Activated CD4-positive, alpha-beta T cell treated with anti-CD3 and anti-CD28 coated beads, Interleukin-2, amount 50 U/mL, for 1 hour (primary cell): ENCODE measurements at regions not wholly inside any gene's neighbourhood (a gene's known extent, or its start where the extent isn't known, plus 50 kb on each side); places are given as distances from the start of the nearest gene placed in this dataset.

ENCODE experiments used
- DNase-seq: peaks from one replicate; pipeline ENCODE4 v3.0.0-alpha.2; 2020

DNA sequence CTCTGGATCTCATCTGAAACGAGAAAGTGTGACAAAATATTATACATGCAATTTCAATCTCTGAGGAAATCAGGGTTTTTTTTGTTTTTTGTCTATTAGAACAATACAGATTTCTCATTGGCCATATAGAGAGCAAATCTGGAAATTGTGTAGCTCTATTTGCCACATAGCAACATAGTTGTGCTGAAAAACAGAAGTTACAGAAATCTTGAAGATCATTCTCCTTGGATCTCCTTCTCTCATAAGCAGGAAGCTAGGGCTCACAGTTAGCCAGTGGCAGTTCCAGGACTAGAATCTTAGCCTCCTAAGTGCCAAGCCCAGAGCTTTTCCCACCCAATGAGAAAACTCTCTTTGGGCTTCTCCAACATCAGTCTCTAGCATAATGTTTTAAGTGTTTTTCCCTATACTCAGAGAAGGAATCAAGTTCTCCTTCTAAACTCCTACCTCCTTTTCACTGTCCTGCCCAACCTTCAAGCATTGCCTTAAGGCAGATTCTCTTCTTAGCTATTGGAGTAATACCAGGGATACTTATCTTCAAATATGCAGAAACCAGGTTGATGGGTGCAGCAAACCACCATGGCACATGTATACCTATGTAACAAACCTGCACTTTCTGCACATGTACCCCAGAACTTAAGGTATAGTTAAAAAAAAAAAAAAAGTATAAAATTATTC, 211.6 kb downstream of the ALDH8A1 start:
- DNase-seq = no peak

DNA sequence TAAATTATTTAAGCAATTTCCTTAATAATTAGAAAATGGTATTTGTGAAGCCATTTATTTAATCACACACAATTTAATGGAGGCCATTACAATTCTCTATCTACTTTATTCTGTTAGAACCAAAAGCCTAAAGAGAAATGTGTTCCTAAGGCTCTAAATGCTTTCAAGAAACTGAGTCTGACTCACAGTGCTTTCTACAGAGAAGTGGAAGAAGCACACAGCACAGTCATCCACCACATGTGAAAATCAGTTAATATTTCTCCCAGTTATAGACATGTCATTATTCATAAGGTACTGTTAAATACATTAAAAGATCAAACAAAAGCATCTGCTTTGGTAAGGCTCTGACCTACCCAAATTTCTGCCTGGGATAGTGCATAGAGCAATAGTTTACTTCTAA, 214.4 kb downstream of the ALDH8A1 start:
- DNase-seq = no peak

DNA sequence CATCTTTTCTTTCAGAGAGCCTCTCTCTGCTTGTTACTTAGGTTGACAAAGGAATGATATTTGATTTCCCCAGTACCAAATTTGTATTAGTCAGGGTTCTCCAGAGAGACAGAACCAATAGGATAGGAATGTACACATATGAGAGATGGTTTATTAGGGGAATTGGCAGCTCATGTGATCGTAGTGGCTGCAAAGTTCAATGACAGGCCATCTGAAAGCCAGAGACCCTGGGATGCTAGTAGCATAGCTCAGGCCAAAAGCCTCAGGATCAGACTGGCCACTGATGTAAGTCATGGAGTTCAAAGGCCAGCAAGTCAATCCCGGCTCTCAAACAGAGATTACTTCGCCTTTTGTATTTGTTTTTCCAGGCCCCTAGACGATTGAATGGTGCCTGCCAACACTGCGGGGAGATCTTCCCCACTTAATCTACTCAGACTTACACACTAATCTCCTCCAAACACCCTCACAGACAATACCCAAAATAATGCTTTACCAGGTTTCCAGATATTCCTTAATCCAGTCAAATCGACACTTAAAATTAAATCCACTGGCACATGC, 215.5 kb downstream of the ALDH8A1 start:
- no peak for DNase-seq

DNA sequence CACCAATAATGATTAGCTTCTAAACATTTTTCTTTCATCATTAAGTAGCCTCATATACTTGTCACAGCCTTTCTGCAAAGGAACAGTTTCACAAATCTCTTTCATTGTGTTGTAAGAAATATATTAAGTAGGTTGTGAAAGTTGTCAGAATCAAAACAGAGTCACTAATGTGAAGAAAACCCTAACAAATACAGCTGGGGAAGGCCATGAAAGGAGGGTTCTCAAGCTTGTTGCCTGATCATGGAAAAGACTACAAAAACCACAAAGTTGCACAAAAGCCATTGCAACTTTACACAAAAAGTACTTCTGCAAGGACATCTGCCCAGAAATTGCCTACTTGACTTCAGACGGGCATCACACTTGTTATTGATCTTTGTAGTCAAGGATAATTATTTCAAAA, 216.1 kb downstream of the ALDH8A1 start:
- DNase-seq = no peak

DNA sequence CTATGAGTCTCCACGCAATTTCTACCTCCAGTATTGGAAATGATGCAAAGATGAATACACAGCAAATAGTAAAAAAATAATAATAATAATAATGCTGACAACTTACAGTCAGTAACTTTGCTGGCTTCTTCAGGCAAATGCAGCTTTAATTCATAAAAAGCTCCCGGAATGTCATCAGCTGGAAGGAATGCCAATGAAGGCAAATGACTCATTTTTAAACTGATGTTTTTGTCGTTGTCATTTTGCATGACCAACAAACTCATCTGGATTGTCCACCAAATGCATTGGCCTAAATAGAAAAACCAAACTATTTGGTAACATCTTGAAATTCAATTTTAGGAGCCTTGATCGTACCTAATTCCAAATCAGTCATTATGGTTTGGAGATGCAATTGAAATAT, 217.1 kb downstream of the ALDH8A1 start:
- no peak for DNase-seq

DNA sequence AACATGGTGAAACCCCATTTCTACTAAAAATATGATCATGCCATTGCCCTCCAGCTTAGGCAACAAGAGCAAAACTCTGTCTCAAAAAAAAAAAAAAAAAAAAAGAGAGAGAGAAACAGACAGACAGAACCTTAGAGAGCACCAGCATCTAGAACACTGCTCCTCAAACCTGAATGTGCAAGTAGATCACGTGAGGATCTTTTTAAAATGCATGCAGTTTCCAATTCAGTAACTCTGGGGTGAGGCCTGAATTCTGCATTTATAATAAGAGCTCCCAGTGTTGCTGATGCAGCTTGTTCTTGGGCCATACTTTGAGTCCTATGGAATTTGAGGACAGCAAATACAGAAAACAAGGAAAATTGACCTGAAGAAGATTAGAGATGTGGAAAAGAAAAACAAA, 218.3 kb downstream of the ALDH8A1 start:
- DNase-seq = no peak

DNA sequence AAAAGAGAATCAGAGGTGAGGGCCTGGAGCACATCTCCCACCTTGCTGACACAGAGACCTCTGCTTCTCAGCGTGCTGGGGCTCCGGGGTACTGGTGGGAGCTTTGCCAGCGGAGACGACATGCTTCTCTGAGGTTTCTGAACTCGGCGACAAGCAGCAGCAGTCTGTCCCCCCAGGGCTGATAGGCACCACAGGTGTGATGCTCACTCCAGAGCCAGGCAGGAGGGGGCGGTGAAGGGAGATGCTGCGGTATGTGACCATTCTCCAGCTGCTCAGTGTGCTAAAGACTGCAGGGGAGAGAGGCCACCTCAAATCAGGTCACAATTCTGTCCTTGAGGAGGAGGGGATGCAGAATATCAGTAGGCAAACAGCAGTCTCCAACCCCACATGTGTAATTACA, 219.9 kb downstream of the ALDH8A1 start:
- no peak for DNase-seq

DNA sequence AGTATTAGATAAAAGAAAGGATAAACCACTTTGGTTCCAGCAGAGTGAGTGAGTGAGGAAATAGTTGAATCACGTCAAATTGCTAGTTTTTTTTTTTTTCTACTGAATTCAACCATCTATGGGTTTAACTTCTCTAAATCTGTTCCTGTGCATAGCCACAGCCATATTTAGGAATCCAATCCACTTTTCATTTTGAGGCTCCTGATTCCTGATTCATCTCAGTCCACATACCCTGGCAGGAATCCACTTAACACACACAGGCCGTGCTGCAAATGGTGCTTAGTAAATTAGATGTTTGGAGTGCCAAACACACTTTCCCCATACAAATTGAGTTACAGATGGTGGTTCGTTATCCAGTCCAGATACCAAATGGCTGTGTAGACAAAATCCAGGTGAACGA, 220.3 kb downstream of the ALDH8A1 start:
- DNase-seq = no peak

DNA sequence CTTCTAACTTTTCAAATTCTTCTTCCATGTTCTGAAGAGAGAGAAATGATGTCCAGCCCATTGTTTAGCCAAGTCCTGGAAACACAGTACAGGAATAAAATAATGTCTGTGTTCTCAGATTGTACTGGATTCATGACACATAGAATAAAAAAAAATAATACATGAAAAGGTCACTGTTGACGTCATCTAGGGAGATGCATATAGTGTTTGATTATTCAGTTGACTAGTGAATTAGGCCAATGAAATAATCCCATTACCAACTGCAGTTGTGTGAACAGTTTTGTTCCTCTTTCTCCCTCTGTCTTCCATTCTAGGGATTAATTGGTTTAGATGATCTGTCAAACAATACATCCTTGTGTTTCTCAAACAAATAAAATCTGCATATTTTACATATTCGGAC, 222.8 kb downstream of the ALDH8A1 start:
- no peak for DNase-seq

DNA sequence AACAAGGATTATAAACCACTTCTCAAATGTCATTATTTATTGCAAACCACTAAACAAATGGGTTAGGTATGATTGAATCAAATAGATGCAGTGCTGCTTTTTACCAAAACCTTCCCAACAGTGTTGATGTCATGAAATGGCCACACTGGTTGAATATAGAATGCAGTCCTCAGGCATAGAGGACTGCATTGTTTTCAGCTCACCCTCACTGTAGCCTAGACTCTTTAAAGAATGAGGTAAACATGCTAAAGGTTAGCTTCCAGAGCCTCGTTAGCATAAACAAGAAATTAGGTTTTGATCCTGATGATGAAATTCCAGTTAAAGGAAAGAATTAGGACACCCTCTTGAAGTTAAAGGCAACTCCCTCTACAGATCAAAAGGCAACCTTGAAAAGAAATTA, 224.3 kb downstream of the ALDH8A1 start:
- no peak for DNase-seq

DNA sequence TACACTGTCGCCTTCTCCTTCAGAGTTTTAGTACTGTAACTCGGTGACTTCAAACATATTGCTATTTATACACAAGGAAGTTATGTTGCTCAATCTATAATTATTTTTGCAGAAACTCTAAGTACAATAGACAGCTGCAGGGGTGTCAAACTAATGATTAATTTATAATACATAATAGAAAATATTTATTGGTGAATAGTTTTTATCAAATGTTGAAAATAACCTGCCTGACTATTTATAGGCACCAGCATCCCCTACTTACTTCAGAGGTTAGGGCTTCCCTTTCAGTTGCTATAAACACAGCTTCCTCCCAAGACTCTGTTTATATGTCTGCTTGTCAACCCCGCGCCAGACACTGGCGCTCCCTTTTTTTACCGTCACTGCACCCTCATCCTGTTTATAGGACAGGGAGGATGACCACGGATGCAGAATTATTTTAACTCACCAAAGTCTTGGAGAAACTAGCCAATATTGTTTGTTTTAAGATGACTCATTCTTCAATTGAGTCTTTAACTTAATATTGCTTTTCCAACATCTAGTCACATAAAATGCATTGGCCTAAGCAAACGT, 225.0 kb downstream of the ALDH8A1 start:
- DNase-seq = no peak

DNA sequence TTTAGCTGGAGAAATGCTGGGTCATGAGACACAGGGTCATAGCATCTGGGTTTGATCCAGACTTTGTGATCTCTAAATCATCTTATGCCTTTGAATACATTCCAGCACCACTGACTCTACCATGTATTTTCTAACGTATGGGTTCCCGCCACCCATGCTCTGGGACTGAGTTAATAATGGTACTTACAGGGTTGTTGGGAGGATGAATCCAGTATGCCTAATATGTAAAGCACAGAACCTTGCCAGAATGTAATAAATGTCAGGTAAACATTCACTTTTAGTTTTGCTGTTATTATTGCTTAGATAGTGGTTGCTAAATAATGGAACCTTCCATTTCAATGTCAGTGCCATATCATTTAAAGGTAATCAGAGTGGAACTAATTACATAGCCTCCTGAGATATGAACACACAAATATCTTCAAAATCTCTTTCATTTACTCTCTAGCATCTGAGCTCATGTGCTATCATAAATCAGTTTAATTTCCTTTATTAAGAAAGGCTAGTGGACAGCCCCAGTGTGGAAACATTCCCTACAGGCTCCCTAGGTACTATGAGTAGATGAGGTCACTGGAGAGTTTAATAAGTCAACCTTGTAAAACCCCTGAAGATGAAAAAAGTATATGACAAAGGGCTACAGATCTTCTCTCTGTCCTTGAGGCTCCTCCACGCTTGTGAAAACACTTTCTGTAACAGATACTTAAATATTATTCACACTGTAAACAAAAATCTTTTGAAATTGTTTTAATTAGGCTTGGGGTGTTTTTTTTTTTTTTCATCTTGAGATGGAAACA, 226.6 kb downstream of the ALDH8A1 start:
- DNase-seq = no peak

DNA sequence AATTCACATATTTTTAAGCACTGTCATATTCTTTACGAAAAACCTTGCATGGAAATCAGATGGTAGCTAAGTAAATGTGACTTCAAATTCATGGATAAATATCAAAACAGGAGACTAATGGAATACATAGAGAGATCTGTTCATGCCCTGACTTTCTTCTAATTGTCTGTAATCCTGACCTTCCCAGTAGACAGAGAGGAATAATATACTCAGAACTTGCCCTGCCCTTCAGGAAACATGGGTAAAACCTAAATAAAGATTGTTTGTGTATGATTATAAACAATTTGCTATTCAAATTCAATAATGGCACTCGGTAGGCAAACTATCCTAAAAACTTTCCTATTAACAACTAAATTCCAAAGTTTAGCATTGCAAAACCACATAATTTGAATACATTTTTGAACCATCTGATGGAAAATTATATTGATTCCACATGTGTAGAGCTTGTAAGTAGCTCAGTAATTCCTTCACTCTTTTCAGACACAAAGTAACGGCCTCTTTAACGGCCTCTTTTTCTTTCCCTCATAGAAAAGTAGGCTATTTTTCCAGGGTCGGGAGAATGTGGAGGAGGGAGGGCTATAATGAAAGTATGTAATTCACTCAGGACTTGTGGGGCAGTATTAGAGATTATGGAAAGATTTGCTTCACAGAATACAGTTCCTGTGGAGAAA, 227.6 kb downstream of the ALDH8A1 start:
- no peak for DNase-seq

DNA sequence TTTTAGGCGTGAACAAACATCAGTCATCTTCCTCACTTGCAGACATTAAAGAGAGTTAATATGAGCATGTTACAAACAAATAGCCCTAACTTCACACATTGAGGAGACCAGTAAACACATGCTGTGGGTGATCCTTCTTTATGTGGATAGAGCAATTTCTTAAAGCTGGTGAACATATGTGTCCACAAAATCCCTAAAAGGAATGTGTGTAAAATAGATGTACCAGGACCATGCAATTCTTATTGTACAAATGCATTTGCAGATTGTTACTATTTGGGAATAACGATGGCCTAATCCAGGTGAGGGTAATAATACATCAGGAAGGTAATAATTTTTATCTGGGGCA, 228.9 kb downstream of the ALDH8A1 start:
- DNase-seq = no peak

DNA sequence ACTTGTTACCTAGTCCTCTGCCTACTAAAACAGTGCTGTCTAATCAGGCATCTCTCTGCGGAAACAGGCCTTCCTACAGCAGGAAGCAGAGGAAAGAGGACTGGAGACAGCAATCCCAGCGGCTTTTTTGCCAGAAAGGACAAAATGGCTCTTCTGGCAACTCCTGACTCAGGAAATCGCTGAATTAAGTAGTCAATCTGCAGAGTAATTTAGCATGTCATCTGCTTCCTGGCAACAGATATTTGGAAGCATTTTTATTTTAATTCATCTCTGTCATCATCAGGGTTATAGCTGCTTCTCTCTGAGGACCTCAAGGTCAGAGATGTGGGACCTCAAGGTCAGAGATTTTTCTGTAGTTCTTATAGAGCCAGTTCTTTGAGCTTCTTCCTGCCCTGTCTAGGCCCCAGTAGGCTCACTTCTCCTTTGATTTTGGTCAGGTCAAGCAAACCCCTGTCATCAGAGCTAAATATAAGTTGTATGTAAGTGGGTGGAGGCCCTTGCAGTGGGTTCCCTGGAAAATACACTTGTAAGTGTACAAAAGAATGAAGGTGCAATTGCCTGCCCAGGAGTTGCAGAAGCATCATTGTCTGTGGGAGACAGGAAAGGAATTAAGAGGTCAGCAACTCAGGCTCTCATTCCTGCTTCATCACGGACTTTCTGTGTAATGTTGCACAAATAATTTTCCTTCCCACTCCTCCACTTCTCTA, 229.4 kb downstream of the ALDH8A1 start:
- no peak for DNase-seq

DNA sequence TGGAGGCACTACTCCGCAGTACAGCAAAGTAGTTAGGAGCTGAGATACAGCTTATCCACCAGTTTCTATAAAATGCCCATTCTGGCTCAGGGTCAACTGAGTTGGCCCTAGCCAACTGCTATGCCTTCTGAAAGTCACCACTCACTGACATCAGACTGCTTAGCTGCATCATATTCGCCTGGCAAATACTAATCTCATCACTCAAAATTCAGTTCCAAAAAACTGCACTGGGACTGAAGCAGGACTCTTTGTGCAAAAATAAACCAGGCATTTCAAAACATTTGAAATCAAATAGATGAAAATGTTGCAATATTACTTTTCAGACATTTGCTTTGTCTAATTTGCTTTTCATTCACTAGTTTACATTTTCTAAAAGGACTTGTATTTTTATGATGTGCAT, 230.0 kb downstream of the ALDH8A1 start:
- no peak for DNase-seq

DNA sequence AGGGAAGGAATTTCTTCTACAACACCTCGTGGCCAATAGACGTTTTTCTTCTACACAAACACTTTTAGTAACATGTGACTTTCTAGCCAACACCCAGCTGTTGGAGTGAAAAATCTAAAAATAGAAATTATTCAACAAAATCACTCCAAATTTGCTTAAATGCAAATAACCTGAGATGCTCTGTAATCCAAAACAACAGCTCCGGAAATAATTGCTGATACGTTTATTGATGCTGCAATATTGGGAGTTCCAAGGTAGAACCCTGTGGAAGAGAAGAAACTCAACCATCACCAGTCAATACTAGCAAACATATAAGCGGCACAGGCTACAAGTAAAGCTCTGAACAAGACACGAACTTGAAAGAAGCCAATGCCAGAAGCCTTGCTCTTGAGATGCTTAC, 230.6 kb downstream of the ALDH8A1 start:
- no peak for DNase-seq

DNA sequence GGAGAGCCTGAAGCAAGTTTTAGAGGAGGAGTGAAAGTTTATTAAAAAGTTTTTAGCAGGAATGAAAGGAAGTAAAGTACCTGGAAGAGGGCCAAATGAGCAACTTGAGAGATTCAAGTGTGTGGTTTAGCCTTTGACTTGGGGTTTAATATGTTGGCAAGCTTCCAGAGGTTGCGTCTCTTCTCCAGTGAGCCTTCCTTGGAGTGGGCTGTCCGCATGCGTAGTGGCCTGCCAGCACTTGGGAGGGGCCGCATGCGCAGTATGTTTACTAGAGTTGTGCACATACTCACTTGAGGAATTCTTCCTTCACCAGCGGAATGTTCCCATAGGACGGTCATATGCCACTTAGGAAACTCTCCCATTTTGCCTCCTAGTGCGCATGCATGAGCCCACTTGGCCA, 235.2 kb downstream of the ALDH8A1 start:
- DNase-seq = no peak

DNA sequence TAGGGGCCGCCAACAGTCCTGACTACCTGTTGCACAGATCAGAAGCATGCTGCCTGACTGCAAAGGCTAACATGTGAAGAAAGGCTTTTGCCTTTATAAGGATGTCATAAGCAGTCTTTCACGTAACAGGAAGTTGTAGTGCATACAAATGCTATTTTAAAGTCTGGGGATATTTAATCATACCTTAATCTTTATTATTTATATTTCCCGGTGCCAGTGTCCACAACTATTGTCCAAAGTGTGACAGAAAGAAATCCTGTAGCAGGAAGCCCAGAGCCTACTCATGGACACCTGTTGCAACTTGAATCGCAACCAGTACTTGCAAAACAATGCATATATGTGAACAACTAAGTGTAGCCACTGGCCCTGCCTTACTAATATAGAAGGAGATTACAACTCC, 235.8 kb downstream of the ALDH8A1 start:
- no peak for DNase-seq

DNA sequence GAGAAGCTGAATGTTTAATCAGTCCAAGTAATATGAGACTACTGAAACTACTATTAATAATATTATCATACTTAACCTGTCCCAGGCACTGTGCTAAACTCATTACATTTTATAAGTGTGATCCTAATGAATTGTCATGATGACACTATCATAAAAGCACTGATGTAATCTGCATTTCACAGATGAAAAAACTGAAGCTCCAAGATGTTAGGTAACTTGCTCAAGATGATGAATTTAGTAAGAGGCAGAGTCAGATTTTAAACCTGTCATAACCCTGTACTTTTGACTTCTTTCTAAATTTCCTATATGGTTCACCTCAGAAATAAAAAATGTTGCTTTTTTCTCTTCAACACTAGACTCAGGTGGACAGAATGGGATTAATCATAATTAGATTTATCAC, 237.6 kb downstream of the ALDH8A1 start:
- DNase-seq = no peak

DNA sequence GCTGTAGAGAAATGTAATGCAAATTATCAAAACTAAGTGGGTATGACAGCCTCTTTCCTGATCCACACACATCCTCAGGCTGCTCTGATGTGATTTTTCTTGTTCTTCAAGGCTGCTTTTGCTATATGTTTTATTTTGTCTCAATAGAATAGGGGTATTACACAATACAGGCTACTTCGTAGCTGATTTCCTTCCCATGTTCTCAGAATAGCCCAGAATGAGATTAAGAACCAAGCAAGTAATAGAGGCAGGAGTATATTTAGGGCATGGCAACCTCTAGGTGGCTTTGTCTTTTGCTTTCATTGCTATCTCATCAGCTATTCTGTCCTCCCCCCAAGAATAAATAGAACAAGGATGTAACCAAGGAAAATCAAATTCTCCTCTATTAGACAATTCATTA, 241.8 kb downstream of the ALDH8A1 start:
- DNase-seq = no peak

DNA sequence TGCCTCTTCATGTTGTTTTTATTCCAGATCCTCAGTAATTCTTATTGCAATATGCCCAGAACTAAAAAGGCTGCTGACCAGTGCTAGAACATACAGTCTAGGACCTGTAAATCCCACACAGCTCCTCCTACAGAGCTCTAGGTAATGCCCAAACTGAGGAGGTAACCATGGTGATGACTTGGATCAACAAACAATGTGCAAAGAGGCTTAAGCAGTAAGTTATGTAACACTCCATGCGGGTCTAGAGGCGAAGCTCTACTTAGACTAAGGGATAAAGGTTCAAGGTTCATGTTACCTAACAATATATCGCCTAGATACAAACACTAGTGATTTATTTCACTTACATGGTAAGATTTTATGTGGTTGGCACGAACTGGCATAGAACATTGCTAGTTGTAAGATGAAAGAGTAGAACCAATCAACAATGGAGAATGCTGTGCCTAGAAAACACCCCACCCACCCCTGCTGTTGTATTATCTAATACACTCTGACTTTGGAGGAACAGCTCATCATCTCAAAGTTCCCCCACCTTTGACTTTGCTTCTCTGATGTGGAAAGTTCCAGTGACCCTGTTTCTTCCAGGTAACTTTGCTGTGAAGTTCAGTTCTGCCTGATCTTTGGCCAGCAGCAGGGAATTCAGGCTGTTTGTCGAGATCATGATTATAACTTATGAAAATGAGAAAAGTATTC, 242.4 kb downstream of the ALDH8A1 start:
- no peak for DNase-seq
